ENCODE measurements at regions not wholly inside any gene's neighbourhood (a gene's known extent, or its start where the extent isn't known, plus 50 kb on each side); places are given as distances from the start of the nearest gene placed in this dataset.
"Not testable (repeated sequence)": the region's sequence is repeated elsewhere in the genome, so short reads cannot be mapped to it uniquely, and the experiment has no call there.

DNA sequence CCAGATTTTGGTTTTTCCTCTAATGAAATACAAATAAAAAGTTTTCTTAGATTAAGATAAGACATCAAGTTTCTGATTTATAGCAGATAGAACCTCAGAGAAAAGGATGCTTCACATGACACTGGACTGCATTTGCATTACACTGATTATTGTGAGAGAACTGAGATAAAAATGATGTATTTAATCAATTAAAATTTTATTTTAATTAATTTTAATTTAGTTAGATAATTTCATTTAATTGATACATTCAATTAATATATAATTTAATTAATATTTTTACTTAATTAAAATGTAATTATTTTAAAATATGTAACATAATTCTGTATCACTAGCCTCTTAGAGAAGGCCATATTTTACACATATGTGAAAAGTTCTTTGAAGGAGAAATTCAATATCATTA is 759.4 kb downstream of the TTLL7 start:
- H3K27ac ChIP-seq (ENCODE audit: low read depth, low read length); H3K4me3 ChIP-seq (ENCODE audit: low read length); H3K27me3 Mint-ChIP-seq; H3K4me3 Mint-ChIP-seq; ATAC-seq; H3K36me3 ChIP-seq (ENCODE audit: control insufficient read depth in 2 of 3, insufficient read depth in 3 of 3, low read length in 3 of 3); H3K9me3 ChIP-seq (ENCODE audit: control insufficient read depth in 2 of 3, low read length in 3 of 3); H3K27me3 ChIP-seq (ENCODE audit: control insufficient read depth in 2 of 2, insufficient read depth in 2 of 2, low read length in 2 of 2); CTCF ChIA-PET; POLR2A ChIA-PET; intact Hi-C loops (cut with micrococcal nuclease); H3K27ac Mint-ChIP-seq; H3K4me1 ChIP-seq (ENCODE audit: control insufficient read depth in 2 of 2, insufficient read depth in 2 of 2, low read length in 2 of 2); DNase-seq; H3K9me3 Mint-ChIP-seq; H3K36me3 Mint-ChIP-seq; H3K4me1 Mint-ChIP-seq: not testable (repeated sequence)

DNA sequence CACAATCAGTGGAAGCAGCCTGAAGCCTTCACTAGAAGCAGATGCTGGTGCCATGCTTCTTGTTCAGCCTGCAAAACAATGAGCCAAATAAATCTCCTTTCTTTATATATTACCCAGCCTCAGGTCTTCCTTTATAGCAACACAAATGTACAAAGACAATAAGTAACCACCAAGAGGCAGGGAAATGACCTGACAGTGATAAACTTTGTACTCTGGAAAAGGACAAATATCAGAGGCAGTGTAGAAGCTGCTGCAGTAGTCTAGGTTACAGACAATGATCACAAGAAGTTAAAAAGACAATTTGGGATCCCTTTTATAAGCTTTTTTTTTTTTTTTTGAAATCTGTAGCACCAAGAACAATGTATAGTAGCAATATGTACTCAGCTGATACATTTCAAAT is 760.3 kb downstream of the TTLL7 start:
- DNase-seq; H3K36me3 Mint-ChIP-seq; H3K4me1 ChIP-seq (ENCODE audit: control insufficient read depth in 2 of 2, insufficient read depth in 2 of 2, low read length in 2 of 2); H3K9me3 ChIP-seq (ENCODE audit: control insufficient read depth in 2 of 3, low read length in 3 of 3); CTCF ChIA-PET; H3K27me3 Mint-ChIP-seq; H3K27ac ChIP-seq (ENCODE audit: low read depth, low read length); H3K27me3 ChIP-seq (ENCODE audit: control insufficient read depth in 2 of 2, insufficient read depth in 2 of 2, low read length in 2 of 2); intact Hi-C loops (cut with micrococcal nuclease); H3K4me3 Mint-ChIP-seq; H3K36me3 ChIP-seq (ENCODE audit: control insufficient read depth in 2 of 3, insufficient read depth in 3 of 3, low read length in 3 of 3); H3K27ac Mint-ChIP-seq; H3K4me1 Mint-ChIP-seq; POLR2A ChIA-PET; H3K4me3 ChIP-seq (ENCODE audit: low read length); H3K9me3 Mint-ChIP-seq; ATAC-seq: not testable (repeated sequence)

DNA sequence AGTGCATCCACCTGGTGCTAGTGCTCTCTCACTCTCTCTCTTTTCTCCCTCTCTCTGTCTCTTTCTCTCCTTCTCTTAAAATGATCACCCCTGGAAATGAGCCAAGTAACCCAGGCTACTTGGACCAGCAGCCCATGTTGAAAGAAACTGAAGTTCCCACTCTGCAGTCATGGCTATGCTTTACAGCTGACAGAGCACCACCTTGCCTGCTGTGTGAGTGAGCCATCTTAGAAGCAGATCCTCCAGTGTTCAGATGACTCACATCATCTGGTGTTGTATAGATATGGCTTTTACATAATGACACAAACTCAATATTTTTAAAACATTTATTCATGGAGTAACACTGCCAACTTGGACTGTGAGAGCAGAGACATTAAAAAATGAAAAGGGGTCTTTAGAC is 779.1 kb downstream of the TTLL7 start:
- POLR2A ChIA-PET; H3K4me1 ChIP-seq (ENCODE audit: control insufficient read depth in 2 of 2, insufficient read depth in 2 of 2, low read length in 2 of 2); H3K27me3 ChIP-seq (ENCODE audit: control insufficient read depth in 2 of 2, insufficient read depth in 2 of 2, low read length in 2 of 2); H3K4me3 ChIP-seq (ENCODE audit: low read length); H3K27ac Mint-ChIP-seq; intact Hi-C loops (cut with micrococcal nuclease); ATAC-seq; H3K36me3 Mint-ChIP-seq; H3K9me3 ChIP-seq (ENCODE audit: control insufficient read depth in 2 of 3, low read length in 3 of 3); H3K4me3 Mint-ChIP-seq; H3K36me3 ChIP-seq (ENCODE audit: control insufficient read depth in 2 of 3, insufficient read depth in 3 of 3, low read length in 3 of 3); H3K27ac ChIP-seq (ENCODE audit: low read depth, low read length); H3K27me3 Mint-ChIP-seq; CTCF ChIA-PET; H3K9me3 Mint-ChIP-seq; DNase-seq: not testable (repeated sequence)
- peaks cover 0 to 16% (median 12%) of the 10 kb centered on the region in 7 donors for H3K4me1 Mint-ChIP-seq

DNA sequence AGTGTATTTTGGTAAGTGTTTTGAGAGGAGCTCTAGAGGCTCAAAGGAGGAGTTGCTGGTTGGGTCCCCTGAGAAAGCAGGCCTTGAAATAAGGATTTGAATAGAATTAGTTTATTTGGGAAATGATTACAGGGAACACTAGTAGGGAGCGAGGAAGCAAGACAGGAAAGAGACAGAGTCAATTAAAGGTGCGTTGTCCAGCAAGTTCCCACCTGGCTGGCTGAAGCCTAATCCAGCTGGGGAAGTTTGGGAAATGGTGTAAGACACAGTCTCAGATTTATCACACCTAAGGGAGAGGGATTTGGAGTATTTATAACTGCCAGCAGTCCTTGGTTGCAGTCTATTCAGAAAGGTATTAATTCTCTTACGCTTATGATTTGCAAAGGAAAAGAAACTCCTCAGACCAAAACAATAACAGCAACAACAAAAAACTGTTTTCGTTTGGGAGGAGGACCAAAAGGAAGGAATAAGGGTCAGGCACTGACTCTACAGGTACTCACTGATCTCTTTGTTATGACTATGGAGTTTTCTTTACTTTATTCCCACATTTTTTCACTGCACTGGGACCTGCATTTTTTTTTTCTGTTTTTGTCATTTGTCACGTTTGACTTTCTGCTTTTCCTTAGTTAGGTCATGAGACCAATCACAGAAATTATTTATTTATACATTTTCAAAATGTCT is 780.8 kb downstream of the TTLL7 start:
- ATAC-seq; H3K9me3 ChIP-seq (ENCODE audit: control insufficient read depth in 2 of 3, low read length in 3 of 3); DNase-seq; H3K4me1 ChIP-seq (ENCODE audit: control insufficient read depth in 2 of 2, insufficient read depth in 2 of 2, low read length in 2 of 2); POLR2A ChIA-PET; H3K27me3 Mint-ChIP-seq; H3K36me3 Mint-ChIP-seq; H3K36me3 ChIP-seq (ENCODE audit: control insufficient read depth in 2 of 3, insufficient read depth in 3 of 3, low read length in 3 of 3); intact Hi-C loops (cut with micrococcal nuclease); H3K4me3 Mint-ChIP-seq; CTCF ChIA-PET; H3K4me3 ChIP-seq (ENCODE audit: low read length); H3K27ac ChIP-seq (ENCODE audit: low read depth, low read length); H3K27me3 ChIP-seq (ENCODE audit: control insufficient read depth in 2 of 2, insufficient read depth in 2 of 2, low read length in 2 of 2); H3K27ac Mint-ChIP-seq; H3K9me3 Mint-ChIP-seq: not testable (repeated sequence)
- H3K4me1 Mint-ChIP-seq: peaks cover 0 to 16% (median 12%) of the 10 kb centered on the region in 7 donors

DNA sequence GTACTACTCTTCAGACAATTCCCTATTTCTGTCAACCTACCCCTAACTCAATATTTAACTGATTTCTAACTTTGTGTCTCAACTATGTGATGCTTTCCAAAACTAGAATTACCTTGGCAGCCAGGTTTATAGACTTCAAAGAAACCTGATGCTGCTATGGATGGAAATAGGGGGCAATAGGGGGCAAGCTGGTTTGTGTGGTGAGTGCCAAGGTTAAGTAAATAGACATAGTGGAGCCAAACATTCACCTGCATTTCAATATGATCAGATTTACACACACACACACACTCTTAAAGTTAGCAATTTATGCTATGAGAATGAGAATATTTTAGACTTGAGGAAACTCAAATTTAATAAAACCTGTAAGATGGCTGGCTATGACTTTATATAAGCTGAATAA is 784.6 kb downstream of the TTLL7 start:
- H3K9me3 Mint-ChIP-seq; H3K36me3 Mint-ChIP-seq; H3K27ac ChIP-seq (ENCODE audit: low read depth, low read length); DNase-seq; H3K9me3 ChIP-seq (ENCODE audit: control insufficient read depth in 2 of 3, low read length in 3 of 3); H3K36me3 ChIP-seq (ENCODE audit: control insufficient read depth in 2 of 3, insufficient read depth in 3 of 3, low read length in 3 of 3); POLR2A ChIA-PET; ATAC-seq; H3K27me3 ChIP-seq (ENCODE audit: control insufficient read depth in 2 of 2, insufficient read depth in 2 of 2, low read length in 2 of 2); CTCF ChIA-PET; intact Hi-C loops (cut with micrococcal nuclease); H3K27me3 Mint-ChIP-seq; H3K4me1 ChIP-seq (ENCODE audit: control insufficient read depth in 2 of 2, insufficient read depth in 2 of 2, low read length in 2 of 2); H3K27ac Mint-ChIP-seq; H3K4me3 ChIP-seq (ENCODE audit: low read length); H3K4me3 Mint-ChIP-seq: not testable (repeated sequence)
- peaks cover 0 to 15% (median 12%) of the 10 kb centered on the region in 7 donors for H3K4me1 Mint-ChIP-seq

DNA sequence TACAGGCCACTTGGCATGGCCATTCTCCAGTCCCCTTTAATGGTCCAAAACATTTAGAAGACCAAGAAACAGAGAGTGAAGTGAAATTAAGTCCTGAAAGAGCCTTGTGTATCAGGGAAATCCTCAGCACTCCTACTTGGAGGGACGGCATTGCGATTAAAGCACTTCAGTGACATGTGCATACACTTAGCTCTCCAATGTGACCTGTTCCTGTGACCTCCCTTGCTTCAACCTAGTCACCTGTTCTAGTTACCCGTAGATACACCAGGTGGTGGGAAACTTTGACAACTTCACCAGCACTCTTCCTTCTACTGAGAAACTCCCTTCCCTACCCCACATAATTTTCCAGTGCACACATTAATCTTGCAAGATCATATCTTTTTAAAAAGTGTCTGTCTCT is 785.3 kb downstream of the TTLL7 start:
- H3K4me3 Mint-ChIP-seq; H3K27ac Mint-ChIP-seq; H3K36me3 ChIP-seq (ENCODE audit: control insufficient read depth in 2 of 3, insufficient read depth in 3 of 3, low read length in 3 of 3); H3K27ac ChIP-seq (ENCODE audit: low read depth, low read length); H3K36me3 Mint-ChIP-seq; ATAC-seq; intact Hi-C loops (cut with micrococcal nuclease); DNase-seq; POLR2A ChIA-PET; H3K4me3 ChIP-seq (ENCODE audit: low read length); H3K9me3 Mint-ChIP-seq; H3K27me3 Mint-ChIP-seq; H3K9me3 ChIP-seq (ENCODE audit: control insufficient read depth in 2 of 3, low read length in 3 of 3); H3K4me1 ChIP-seq (ENCODE audit: control insufficient read depth in 2 of 2, insufficient read depth in 2 of 2, low read length in 2 of 2); CTCF ChIA-PET; H3K27me3 ChIP-seq (ENCODE audit: control insufficient read depth in 2 of 2, insufficient read depth in 2 of 2, low read length in 2 of 2): not testable (repeated sequence)
- H3K4me1 Mint-ChIP-seq: peaks cover 0 to 11% (median 7%) of the 10 kb centered on the region in 7 donors

DNA sequence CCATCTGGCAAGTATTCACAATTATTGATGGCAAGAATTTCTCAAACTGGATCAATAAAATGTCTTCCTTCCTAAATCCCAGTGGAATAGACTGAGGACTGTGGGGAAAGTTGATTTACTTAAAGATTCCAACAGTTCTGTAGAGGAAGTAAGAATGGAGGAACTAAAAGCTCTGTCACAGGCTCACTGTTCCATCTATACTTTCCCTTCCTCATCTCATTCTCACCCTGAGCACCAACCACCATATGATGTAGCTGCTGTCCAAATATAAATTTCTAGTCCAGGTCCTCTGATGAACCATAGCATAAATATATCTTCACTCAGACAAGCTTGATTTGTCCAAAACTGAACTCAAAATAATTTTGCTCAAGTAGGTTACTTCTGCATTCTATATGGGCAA is 786.9 kb downstream of the TTLL7 start:
- intact Hi-C loops (cut with micrococcal nuclease); POLR2A ChIA-PET; H3K9me3 Mint-ChIP-seq; H3K9me3 ChIP-seq (ENCODE audit: control insufficient read depth in 2 of 3, low read length in 3 of 3); ATAC-seq; DNase-seq; H3K36me3 Mint-ChIP-seq; H3K4me1 ChIP-seq (ENCODE audit: control insufficient read depth in 2 of 2, insufficient read depth in 2 of 2, low read length in 2 of 2); H3K27me3 Mint-ChIP-seq; H3K27ac ChIP-seq (ENCODE audit: low read depth, low read length); H3K36me3 ChIP-seq (ENCODE audit: control insufficient read depth in 2 of 3, insufficient read depth in 3 of 3, low read length in 3 of 3); H3K27ac Mint-ChIP-seq; H3K4me3 Mint-ChIP-seq; CTCF ChIA-PET; H3K4me1 Mint-ChIP-seq; H3K27me3 ChIP-seq (ENCODE audit: control insufficient read depth in 2 of 2, insufficient read depth in 2 of 2, low read length in 2 of 2); H3K4me3 ChIP-seq (ENCODE audit: low read length): not testable (repeated sequence)
